HG03439 (cell line): ENCODE measurements at regions not wholly inside any gene's neighbourhood (a gene's known extent, or its start where the extent isn't known, plus 50 kb on each side); places are given as distances from the start of the nearest gene placed in this dataset.

ENCODE experiments used
- ATAC-seq: cut with Tn5 transposase; IDR thresholded peaks from one replicate; pipeline ENCODE4 v1.9.1; 2021; ENCODE audit warnings: mild to moderate bottlenecking, moderate library complexity; ENCODE audit not compliant: unreplicated experiment

DNA sequence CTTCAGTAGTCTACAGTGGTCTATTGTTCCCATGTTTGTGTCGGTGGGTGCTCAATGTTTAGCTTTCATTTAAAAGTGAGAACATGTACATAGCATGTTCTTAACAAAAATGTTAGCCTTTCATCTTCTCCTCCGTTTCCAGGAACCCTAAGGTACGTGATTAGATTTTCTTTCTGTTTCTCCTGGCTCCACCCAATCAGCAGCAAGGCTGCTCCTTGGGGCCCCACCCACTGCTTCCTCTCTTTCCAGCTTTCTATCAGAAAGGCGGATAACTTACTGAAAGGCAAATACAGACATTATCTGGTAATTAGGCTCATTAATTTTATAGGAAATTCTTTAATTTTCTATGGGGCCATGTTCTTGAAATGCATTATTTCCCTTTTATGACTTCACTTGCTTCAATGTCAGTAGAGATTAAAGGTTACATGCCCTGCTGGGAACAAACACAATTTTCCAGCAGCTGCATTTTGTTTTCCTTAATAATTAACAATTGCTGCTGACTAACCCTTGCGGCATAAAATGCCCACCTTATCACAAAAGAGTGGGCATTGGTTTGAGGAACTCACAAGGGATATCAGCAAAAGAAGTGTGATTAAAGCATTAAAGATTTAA, 324.9 kb upstream of the SNX7 start:
- no peak for ATAC-seq

- ATAC-seq = no peak
Measured at GRCh38 chr1:98333936-98334335, 327.6 kb upstream of the SNX7 start.

DNA sequence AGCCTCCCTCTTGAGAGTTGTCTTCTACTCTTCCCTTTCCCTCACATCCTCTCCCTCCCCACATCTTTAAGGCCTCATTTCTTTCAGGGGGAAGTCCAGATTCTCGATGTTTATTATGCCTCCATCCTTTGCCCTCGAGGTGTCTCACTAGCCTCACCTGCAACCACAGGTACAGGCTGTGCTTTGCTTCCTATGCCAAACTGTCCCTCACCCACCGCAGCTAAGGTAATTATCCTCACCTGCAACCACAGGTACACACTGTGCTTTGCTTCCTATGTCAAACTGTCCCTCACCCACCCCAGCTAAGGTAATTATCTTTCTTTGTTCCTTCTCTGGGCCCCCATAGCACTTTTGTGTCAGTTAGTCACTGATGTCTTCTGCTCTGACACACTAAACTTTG, 328.1 kb upstream of the SNX7 start:
- ATAC-seq = no peak

DNA sequence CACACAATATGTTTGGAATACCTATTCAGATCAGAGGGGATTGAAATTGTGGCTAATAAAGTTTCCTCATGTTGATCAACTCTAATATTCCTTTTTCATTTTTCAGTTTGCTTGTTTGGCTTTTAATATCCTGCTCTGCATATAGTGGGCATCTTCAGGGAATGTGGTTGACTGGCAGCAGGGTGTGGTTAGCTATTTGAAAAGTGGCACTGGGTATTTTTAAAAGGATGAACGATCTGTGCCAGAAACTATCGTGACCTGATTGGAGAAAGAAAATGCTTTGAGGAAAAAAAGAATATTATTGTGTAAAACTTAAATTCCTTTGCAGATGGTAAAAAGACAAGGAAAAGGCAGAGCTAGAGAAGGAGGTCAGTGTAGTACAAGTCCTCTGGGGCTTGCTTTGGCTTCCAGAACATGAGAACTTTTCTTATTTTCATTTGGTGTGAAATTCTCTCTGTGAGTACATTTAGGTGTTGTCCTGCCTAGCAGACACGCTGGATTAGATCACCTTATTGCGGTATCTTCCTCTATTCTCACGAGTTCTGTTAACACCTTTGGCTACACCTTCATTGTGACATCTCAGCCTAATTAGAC, 329.7 kb upstream of the SNX7 start:
- ATAC-seq = no peak

DNA sequence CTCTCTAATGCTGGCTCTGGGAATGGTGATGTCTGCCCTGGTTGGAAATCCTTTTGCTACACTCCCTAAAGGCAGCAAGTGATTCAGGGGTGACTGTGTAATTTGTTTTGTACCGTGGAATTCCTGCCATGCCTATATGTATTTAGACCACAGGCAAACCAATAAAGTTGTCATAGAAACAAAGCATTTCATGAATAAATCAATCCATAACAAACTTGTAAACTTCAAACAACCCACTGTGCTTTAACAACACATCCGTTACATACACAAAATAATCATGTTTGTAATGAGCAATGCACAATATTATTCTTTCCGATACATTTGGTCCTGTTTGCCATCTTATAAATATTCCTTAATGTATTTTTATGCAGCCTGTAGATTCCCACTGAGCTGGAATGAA, 330.3 kb upstream of the SNX7 start:
- no peak for ATAC-seq

- ATAC-seq = no peak
Measured at GRCh38 chr1:98330224-98330623, 331.3 kb upstream of the SNX7 start.

- ATAC-seq = no peak
Measured at GRCh38 chr1:98328855-98329254, 332.7 kb upstream of the SNX7 start.

- no peak for ATAC-seq
Measured at GRCh38 chr1:98327220-98327861, 334.2 kb upstream of the SNX7 start.

- no peak for ATAC-seq
Measured at GRCh38 chr1:98325646-98326440, 335.7 kb upstream of the SNX7 start.

DNA sequence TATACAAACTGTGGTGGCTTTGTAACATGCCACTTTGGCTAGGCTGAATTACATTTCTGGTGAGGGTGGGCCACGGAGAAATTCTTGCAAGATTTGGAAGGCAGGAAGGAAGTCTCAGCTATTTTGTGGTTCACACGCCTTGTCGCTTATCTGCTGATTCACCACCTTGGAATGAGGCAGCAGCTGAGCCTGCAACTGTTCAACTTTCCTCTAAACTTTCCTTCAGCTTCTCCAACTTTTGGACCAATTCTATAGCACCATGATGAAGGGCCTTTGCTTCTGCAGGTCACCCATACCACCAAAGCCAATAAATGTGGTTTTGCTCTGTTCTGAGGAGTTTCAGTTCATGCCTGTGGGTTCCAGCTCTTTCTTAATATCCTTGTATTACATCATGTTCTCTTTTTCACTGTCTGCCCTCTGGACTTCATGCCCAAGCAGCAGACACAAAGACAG, 337.6 kb upstream of the SNX7 start:
- ATAC-seq = no peak

DNA sequence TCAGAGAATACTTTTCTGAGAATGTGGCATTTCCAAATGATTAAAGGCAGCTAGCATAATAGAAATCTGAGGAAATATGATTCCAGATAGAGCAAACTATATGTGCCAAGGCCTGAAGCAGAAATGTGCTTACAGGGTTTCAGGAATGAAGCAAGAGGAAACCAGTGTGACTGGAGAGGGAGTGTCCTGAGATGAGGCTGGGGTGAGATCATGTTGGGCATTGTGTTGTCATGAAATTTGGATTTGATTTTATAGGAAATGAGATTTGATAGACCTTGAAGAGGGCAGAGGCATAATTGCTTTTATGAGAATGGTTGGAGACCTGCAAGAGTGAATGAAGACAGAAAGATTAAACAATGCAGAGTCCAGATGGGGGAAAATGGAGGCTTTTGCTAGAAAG, 338.1 kb upstream of the SNX7 start:
- no peak for ATAC-seq

DNA sequence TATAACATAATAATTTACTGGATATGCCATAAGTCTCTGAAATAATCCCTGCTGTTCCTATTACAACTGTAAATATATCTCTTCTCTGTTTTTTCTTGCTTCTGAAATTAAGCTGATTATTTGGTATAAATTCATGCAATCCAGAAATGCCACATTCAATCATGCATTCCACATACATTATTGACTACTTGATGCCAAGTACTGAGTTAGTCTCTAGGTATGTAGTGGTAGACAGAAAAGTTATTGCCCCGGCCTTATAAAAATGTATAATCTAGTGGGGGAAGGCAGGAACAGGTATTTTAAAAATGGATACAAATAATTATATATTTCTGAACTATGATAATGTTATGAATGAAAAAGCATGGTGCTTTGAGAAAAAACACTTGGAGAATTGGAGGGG, 338.6 kb upstream of the SNX7 start:
- no peak for ATAC-seq

DNA sequence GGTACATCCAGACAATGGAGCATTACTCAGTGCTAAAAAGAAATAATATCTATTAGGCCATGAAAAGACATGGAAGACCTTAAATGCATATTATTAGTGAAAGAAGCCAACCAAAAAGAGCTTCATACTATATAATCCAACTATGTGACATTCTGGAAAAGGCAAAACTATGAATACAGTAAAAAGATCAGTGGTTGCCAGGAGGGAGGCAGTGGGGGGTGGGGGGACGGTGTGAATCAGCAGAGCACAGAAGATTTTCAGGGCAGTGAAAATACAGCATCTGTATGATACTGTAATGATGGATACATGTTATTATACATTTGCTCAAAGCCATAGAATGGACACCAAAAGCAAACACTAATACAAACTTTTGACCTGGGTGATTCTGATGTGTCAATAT, 339.4 kb upstream of the SNX7 start:
- no peak for ATAC-seq

GRCh38 chr1:98321191-98321590, 340.3 kb upstream of the SNX7 start:
- ATAC-seq = no peak

DNA sequence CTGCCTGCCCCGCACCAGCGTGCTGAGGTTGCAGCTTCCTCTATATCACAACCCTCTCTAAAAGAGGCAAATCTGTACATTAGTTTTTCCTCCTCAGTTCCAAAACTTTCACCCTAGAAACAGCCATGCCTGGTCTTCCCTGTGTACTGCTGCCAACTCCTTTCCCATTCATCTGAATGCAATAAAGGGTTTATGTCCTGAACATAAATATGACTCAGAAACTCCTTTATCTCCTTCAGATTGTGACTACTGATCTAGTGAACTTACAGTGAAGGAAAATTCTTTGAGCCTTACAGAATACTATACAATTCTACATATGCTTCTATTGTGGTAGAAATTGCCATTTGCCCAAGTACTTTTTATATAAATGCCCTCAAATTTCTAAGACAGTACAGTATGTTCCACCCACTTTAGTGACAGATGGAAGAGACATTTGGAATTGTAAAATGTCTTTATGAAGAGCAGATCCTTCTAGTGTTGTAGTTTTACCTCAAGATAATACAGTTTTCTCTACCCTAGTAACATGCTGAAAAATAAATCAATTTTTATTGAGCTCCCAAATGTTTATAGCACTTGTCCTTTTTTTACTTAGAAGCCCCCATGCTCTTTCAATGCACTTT, 345.1 kb upstream of the SNX7 start:
- ATAC-seq = no peak

DNA sequence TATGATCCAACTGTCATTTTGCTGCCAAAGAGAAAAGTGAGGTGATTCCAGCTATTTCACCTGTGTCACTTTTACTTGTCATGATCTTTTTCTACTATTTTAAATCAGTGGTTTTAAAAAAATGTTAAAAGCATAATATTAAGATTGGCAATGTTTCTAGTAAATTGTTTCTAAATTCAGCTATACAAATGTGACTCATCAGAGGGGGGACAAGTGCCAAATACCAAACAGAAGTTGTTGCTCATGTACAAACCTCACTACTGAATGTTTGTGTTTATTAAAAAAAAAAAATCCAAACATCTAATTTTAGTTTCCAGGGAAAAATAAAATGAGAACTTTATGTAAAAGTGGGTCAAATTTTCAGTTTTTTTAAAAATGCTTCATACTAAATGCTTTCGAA, 346.2 kb upstream of the SNX7 start:
- no peak for ATAC-seq

DNA sequence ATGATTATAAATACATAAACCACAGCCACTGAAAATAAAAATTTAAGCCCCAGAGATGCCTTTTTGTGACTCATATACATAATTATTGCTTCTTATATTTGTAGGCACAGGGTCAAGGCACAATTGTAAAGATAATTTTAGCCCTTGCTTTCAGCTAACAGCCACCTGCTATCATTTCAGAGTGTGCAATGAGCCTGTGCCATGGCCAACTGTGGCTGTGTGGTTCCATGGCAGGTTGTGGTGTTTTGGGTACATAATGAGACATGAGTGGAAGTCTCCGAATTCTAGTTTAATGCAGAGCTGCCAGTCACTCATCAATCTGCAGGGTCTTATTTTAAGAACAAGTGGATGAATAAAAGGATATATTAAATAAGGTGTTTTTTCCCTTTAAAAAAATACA, 346.9 kb upstream of the SNX7 start:
- no peak for ATAC-seq

DNA sequence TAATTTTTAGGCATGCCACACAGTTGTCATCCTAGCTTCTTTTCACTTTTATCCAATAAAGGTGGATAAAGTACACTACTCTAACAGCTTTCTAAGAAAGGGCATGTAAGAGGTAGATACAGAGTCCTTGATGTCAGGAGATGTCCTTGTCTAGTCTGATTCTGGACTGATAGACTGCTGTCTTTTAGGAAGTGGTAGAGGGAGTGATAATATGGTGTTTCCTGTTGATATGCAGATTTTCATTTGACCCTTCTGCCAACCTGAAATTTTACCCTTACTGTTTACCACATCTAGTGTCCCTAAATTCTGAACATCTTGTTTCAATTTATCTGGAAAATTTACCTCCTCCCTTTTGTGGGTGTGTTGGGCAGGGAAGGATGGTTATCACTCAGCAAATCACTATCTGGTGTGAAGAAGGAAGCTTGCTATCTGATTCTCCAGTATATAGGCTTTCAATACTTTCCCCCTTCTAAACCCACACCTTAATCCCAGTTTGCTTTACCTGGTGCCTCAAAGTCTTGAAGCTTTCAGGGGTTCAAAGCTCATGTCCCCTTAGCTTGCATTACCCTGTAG, 354.9 kb upstream of the SNX7 start:
- ATAC-seq = no peak

DNA sequence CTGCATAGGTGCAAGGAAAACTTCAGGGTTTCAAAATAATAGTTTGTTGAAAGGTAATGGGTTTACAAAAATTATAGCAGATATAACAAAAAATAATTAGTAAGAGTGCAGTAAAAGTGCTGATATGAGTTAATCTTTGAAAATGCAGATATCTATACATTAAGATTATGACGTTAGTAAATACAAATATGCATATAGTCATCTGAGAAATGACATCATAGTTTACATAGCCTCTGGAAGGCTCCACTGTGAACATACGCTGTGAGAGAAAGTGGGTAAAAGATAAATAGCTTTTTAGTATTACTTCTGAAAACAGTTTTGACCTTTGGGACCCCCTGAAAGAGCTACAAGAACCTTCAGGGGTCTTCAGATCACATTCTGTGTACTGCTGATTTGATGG, 356.2 kb upstream of the SNX7 start:
- no peak for ATAC-seq

GRCh38 chr1:98304888-98305287, 356.6 kb upstream of the SNX7 start:
- ATAC-seq = no peak

DNA sequence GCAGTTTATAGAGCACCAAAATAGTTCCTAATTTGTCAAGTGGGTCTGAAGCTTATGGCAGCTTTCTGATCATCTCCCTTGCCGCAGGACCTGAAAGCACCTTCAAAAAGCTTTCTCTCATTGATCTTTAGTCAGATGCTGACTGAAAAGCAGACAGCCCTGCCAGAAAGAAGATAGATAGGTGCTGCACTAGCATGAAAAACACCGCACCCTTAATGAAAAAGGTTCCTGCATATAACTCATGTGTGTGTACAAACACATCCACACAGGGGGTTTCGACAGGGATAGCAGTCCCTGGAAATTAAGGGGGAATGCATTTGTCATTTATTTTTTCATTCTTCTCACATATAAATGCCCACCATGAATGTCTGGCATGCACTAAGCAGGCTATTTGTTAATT, 361.7 kb upstream of the SNX7 start:
- ATAC-seq = no peak
